ENCODE measurements at regions not wholly inside any gene's neighbourhood (a gene's known extent, or its start where the extent isn't known, plus 50 kb on each side); places are given as distances from the start of the nearest gene placed in this dataset.
"Not testable (repeated sequence)": the region's sequence is repeated elsewhere in the genome, so short reads cannot be mapped to it uniquely, and the experiment has no call there.

DNA sequence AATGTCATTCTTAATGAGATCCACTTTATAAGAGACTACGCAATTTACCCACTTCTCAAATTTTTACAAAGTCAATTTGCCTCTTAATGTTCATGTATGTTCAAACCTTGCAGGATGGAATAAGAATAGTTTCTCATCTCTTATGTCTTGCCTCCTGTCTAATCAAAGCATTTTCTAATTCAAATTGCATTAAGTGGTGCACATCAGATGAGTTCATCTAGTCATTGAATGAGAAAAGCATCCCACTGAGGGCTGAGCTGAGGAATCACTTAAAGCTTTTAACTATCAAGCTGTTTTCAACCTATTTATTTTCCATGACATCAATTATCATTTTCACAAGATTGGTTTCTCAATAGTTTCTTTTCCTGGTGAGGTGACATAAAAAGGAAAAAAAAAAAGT, 1964.0 kb downstream of the PCDH7 start:
- Mint-ChIP-seq H3K27ac (no peak overlapping the region), H3K27me3 (ENCODE audit: low read depth) (no peaks in the 10 kb centered on the region), H3K4me3 (no peak overlapping the region), H3K36me3 (ENCODE audit: low read depth) (no peaks in the 10 kb centered on the region), H3K4me1 (ENCODE audit: low read depth) (no peaks in the 10 kb centered on the region), H3K9me3 (peaks cover 2% of the 10 kb centered on the region)
- CTCF ChIA-PET: interaction anchor here (0.6 to 0.7 kb wide), 2 partner anchors 221 to 683 kb away, joined by 4 to 5 read pairs; no protein-coding TSS in a partner anchor
- intact Hi-C loops (cut with micrococcal nuclease): no loop called here
- DNase-seq: no peak

- DNase-seq: no peak
- H3K9me3 Mint-ChIP-seq: peaks cover 2% of the 10 kb centered on the region
- no peak overlapping the region for H3K27ac Mint-ChIP-seq
- H3K36me3 Mint-ChIP-seq (ENCODE audit: low read depth): no peaks in the 10 kb centered on the region
- intact Hi-C loops (cut with micrococcal nuclease): no loop called here
- no peak overlapping the region for H3K4me3 Mint-ChIP-seq
- no peaks in the 10 kb centered on the region for H3K27me3 Mint-ChIP-seq (ENCODE audit: low read depth)
- H3K4me1 Mint-ChIP-seq (ENCODE audit: low read depth): no peaks in the 10 kb centered on the region
- CTCF ChIA-PET: no interaction called here
These were observed 1966.0 kb downstream of the PCDH7 start for GRCh38 chr4:32686123-32686522.

DNA sequence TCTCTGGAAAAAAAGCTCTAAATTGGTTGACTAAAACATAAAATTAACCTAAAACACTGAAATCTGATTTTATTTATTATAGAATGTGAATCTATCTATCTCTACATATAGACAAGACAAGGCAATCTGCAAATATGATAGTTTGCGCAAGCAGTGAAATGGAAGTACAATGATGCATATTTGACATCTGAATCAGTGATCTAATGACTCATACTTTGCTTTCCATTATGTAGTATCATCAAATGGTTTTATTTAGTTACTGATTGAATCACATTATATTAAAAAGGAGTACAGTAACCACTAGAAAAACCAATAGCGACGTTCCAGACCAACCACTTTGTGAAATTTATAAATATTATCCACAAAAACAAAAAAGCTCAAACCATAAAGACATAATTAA, 1969.3 kb downstream of the PCDH7 start:
- no peaks in the 10 kb centered on the region for H3K36me3 Mint-ChIP-seq (ENCODE audit: low read depth)

DNA sequence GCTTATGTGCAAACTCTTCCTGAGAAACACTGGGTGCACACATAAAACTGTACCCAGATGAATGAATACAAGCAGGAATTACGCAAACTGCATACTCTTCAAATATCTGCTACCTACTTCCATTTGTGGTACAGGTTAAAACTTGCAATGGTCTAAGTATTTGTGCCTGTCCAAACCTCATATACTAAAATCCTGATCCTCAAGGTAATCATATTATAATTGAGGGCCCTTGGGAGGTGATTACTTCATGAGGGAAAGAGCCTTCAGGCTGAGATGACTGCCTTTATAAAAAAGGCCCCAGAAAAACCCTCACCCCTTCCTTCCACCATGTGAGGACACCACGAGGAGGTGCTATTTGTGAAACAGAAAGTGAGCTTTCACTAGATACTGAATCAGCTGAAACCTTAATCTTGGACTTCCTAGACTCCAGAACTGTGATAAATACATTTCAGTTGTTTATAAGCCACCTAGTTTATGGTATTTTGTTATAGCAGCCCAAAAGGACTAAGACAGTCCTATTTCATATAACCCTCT, 1977.2 kb downstream of the PCDH7 start:
- H3K36me3 Mint-ChIP-seq (ENCODE audit: low read depth): no peaks in the 10 kb centered on the region

More for the DNA sequence above, 1969.3 kb downstream of the PCDH7 start:
- CTCF ChIA-PET: no interaction called here
- H3K27ac Mint-ChIP-seq: no peak overlapping the region
- H3K9me3 Mint-ChIP-seq: peaks cover 2% of the 10 kb centered on the region
- DNase-seq: no peak
- no peaks in the 10 kb centered on the region for H3K27me3 Mint-ChIP-seq (ENCODE audit: low read depth)
- intact Hi-C loops (cut with micrococcal nuclease): no loop called here
- H3K4me1 Mint-ChIP-seq (ENCODE audit: low read depth): no peaks in the 10 kb centered on the region
- no peak overlapping the region for H3K4me3 Mint-ChIP-seq

DNA sequence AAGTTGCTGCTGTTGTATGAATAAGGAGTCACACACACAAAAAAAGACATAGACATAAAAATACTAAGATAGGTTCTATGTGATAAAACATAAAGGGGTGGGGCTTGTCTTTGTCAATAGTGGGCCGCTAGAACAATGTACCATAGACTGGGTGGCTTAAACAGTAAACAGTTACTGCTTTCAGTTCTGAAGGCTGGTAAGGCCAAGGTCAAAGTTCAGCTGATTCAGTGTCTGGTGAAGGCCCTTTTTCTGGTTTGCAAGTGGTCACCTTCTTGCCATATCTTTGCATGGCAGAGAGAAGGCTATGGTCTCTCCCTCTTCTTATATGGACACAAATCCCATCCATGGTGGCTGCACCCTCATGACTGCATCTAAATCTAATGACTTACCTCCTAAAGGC, 1980.7 kb downstream of the PCDH7 start:
- H3K9me3 Mint-ChIP-seq: peaks cover 3% of the 10 kb centered on the region
- no peak overlapping the region for H3K27ac Mint-ChIP-seq
- no peak for DNase-seq
- CTCF ChIA-PET: no interaction called here
- no peaks in the 10 kb centered on the region for H3K27me3 Mint-ChIP-seq (ENCODE audit: low read depth)
- H3K4me1 Mint-ChIP-seq (ENCODE audit: low read depth): no peaks in the 10 kb centered on the region
- intact Hi-C loops (cut with micrococcal nuclease): no loop called here
- no peaks in the 10 kb centered on the region for H3K36me3 Mint-ChIP-seq (ENCODE audit: low read depth)
- H3K4me3 Mint-ChIP-seq: no peak overlapping the region

More for the DNA sequence above, 1977.2 kb downstream of the PCDH7 start:
- CTCF ChIA-PET: no interaction called here
- no peak for DNase-seq
- no peaks in the 10 kb centered on the region for H3K4me1 Mint-ChIP-seq (ENCODE audit: low read depth)
- intact Hi-C loops (cut with micrococcal nuclease): no loop called here
- peaks cover 1% of the 10 kb centered on the region for H3K9me3 Mint-ChIP-seq
- H3K27me3 Mint-ChIP-seq (ENCODE audit: low read depth): no peaks in the 10 kb centered on the region
- no peak overlapping the region for H3K4me3 Mint-ChIP-seq
- H3K27ac Mint-ChIP-seq: no peak overlapping the region

DNA sequence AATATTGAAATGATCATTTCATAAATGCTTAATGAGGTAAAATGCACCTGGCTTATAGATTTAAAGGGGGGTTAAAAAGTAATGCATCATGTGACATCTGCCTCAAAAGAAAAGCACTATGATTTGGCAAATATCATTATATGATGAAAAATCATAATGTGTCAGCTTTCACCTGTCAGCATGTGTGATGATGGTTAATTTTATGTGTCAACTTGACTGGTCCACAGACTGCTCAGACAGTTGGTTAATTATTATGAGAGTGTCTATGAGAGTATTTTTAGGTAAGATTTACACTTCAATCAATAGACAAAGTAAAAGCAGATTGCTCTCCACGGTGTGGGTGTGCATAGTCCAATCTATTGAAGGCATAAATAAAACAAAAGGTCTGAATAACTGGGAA, 1986.7 kb downstream of the PCDH7 start:
- H3K4me3 Mint-ChIP-seq: no peak overlapping the region
- peaks cover 10% of the 10 kb centered on the region for H3K9me3 Mint-ChIP-seq
- H3K27me3 Mint-ChIP-seq (ENCODE audit: low read depth): no peaks in the 10 kb centered on the region
- H3K27ac Mint-ChIP-seq: no peak overlapping the region
- H3K4me1 Mint-ChIP-seq (ENCODE audit: low read depth): no peaks in the 10 kb centered on the region
- H3K36me3 Mint-ChIP-seq (ENCODE audit: low read depth): no peaks in the 10 kb centered on the region
- CTCF ChIA-PET: no interaction called here
- intact Hi-C loops (cut with micrococcal nuclease): no loop called here
- DNase-seq: no peak

GRCh38 chr4:32716090-32716620, 1996.0 kb downstream of the PCDH7 start:
- intact Hi-C loops (cut with micrococcal nuclease); H3K36me3 Mint-ChIP-seq (ENCODE audit: low read depth); H3K4me3 Mint-ChIP-seq; H3K27me3 Mint-ChIP-seq (ENCODE audit: low read depth); H3K27ac Mint-ChIP-seq; CTCF ChIA-PET; DNase-seq; H3K9me3 Mint-ChIP-seq; H3K4me1 Mint-ChIP-seq (ENCODE audit: low read depth): not testable (repeated sequence)

- Mint-ChIP-seq H3K27me3 (ENCODE audit: low read depth) (no peaks in the 10 kb centered on the region), H3K4me3 (no peak overlapping the region), H3K36me3 (ENCODE audit: low read depth) (no peaks in the 10 kb centered on the region), H3K9me3 (peaks cover 4% of the 10 kb centered on the region), H3K4me1 (ENCODE audit: low read depth) (no peaks in the 10 kb centered on the region), H3K27ac (no peak overlapping the region)
- CTCF ChIA-PET: no interaction called here
- no peak for DNase-seq
- intact Hi-C loops (cut with micrococcal nuclease): no loop called here
These were observed 2015.9 kb downstream of the PCDH7 start for GRCh38 chr4:32735856-32736590.

- no peak for DNase-seq
- H3K27ac Mint-ChIP-seq: no peak overlapping the region
- no peaks in the 10 kb centered on the region for H3K4me1 Mint-ChIP-seq (ENCODE audit: low read depth)
- CTCF ChIA-PET: no interaction called here
- H3K27me3 Mint-ChIP-seq (ENCODE audit: low read depth): no peaks in the 10 kb centered on the region
- peaks cover 4% of the 10 kb centered on the region for H3K9me3 Mint-ChIP-seq
- no peak overlapping the region for H3K4me3 Mint-ChIP-seq
- H3K36me3 Mint-ChIP-seq (ENCODE audit: low read depth): no peaks in the 10 kb centered on the region
- intact Hi-C loops (cut with micrococcal nuclease): no loop called here
These were observed 2024.0 kb downstream of the PCDH7 start for GRCh38 chr4:32744211-32744610.

DNA sequence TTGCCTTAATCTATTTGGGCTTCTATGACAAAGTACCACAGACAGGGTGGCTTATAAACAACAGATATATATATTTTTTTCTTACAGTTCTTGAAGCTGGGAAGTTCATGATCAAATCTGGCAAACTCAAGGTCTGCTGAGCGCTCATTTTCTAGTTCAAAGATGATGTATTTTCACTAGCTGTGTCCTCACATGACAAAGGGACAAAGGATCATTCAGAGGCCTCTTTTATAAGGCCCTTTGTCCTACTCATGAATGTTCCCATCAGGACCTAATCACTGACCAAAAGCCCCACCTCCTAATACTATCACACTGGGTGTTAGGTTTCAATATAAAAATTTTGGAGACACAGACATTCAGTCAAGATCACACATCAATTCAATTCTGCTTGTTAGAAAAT, 2025.2 kb downstream of the PCDH7 start:
- no peak for DNase-seq
- intact Hi-C loops (cut with micrococcal nuclease): no loop called here
- Mint-ChIP-seq H3K4me3 (no peak overlapping the region), H3K9me3 (peaks cover 4% of the 10 kb centered on the region), H3K27me3 (ENCODE audit: low read depth) (no peaks in the 10 kb centered on the region), H3K27ac (no peak overlapping the region), H3K36me3 (ENCODE audit: low read depth) (no peaks in the 10 kb centered on the region), H3K4me1 (ENCODE audit: low read depth) (no peaks in the 10 kb centered on the region)
- CTCF ChIA-PET: no interaction called here

- Mint-ChIP-seq H3K4me1 (ENCODE audit: low read depth) (no peaks in the 10 kb centered on the region), H3K27me3 (ENCODE audit: low read depth) (no peaks in the 10 kb centered on the region), H3K27ac (no peak overlapping the region), H3K36me3 (ENCODE audit: low read depth) (no peaks in the 10 kb centered on the region), H3K9me3 (peaks cover 6% of the 10 kb centered on the region), H3K4me3 (no peak overlapping the region)
- CTCF ChIA-PET: no interaction called here
- intact Hi-C loops (cut with micrococcal nuclease): no loop called here
- no peak for DNase-seq
These were observed 2027.9 kb downstream of the PCDH7 start for GRCh38 chr4:32748061-32748460.

DNA sequence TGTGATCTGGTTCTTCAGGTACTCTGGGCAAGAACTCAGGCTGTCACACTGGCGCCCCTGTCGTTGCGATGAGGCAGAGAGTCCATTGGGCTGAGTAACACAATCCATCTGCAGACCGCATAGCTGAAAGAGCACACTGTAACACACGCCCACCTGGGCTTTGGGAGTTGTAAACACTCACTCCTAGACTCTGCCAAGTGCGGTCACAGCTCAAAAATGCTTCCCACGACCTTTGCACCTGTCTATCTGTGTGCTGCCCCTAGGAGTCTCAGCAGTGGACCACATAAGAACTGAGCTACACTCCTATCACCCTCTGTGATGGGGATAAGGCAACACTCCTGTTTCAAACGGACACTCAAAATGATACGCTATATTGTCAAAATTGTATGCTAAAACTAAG, 2028.3 kb downstream of the PCDH7 start:
- intact Hi-C loops (cut with micrococcal nuclease): no loop called here
- Mint-ChIP-seq H3K27me3 (ENCODE audit: low read depth) (no peaks in the 10 kb centered on the region), H3K4me1 (ENCODE audit: low read depth) (no peaks in the 10 kb centered on the region), H3K36me3 (ENCODE audit: low read depth) (no peaks in the 10 kb centered on the region), H3K4me3 (no peak overlapping the region), H3K9me3 (peaks cover 6% of the 10 kb centered on the region), H3K27ac (no peak overlapping the region)
- no peak for DNase-seq
- CTCF ChIA-PET: no interaction called here

GRCh38 chr4:32752962-32753361, 2032.8 kb downstream of the PCDH7 start:
- H3K4me1 Mint-ChIP-seq (ENCODE audit: low read depth): no peaks in the 10 kb centered on the region
- H3K4me3 Mint-ChIP-seq: no peak overlapping the region
- intact Hi-C loops (cut with micrococcal nuclease): no loop called here
- CTCF ChIA-PET: no interaction called here
- no peak overlapping the region for H3K27ac Mint-ChIP-seq
- H3K36me3 Mint-ChIP-seq (ENCODE audit: low read depth): no peaks in the 10 kb centered on the region
- no peaks in the 10 kb centered on the region for H3K27me3 Mint-ChIP-seq (ENCODE audit: low read depth)
- DNase-seq: no peak
- peaks cover 15% of the 10 kb centered on the region for H3K9me3 Mint-ChIP-seq
